A673 (cell line): ENCODE measurements at regions not wholly inside any gene's neighbourhood (a gene's known extent, or its start where the extent isn't known, plus 50 kb on each side); places are given as distances from the start of the nearest gene placed in this dataset.
"Not testable (repeated sequence)": the region's sequence is repeated elsewhere in the genome, so short reads cannot be mapped to it uniquely, and the experiment has no call there.

Experiments
- BruUV-seq: library from RNA; stranded (reverse); fragments of 400-500 nt; replicated peaks from 2 replicates; lab custom pipeline; 2021; lab: Mats Ljungman, UMichigan
- CTCF ChIA-PET: fragments of 300-600 bp; sonication (Branson Sonifier 250); formaldehyde crosslinking; loops from one replicate; lab custom pipeline; 2022; ENCODE audit warnings: antibody characterized with exemption; lab: Charles Lee
- POLR2A ChIA-PET: fragments of 300-600 bp; sonication (Branson Sonifier 250); formaldehyde crosslinking; loops from one replicate; lab custom pipeline; 2022; ENCODE audit warnings: antibody characterized with exemption; ENCODE audit not compliant: low non-redundant PET; lab: Charles Lee
- DNase-seq: peaks from one replicate; pipeline ENCODE4 v3.0.0-alpha.2; 2015; ENCODE audit warnings: low spot score
- H3K27ac ChIP-seq: fragments of 200-600 bp; sonication (generic); 2 replicates; pipeline ENCODE4 v1.5.1; 2016; ENCODE audit warnings: mixed run types, low read depth, mild to moderate bottlenecking, mixed read lengths, antibody characterized with exemption, low read length; ENCODE audit not compliant: poor library complexity, severe bottlenecking
- H3K27me3 ChIP-seq: fragments of 200-600 bp; sonication (generic); replicated peaks from 2 replicates; pipeline ENCODE4 v1.6.1; 2017; ENCODE audit warnings: mixed run types, low read depth, mild to moderate bottlenecking, mixed read lengths, antibody characterized with exemption, low read length; ENCODE audit not compliant: insufficient read depth, poor library complexity
- H3K36me3 ChIP-seq: fragments of 200-600 bp; sonication (generic); 2 replicates; pipeline ENCODE4 v1.6.1; 2016; ENCODE audit warnings: mixed run types, mild to moderate bottlenecking, mixed read lengths, antibody characterized with exemption, low read length; ENCODE audit not compliant: insufficient read depth, poor library complexity, severe bottlenecking
- H3K4me1 ChIP-seq: fragments of 200-600 bp; sonication (generic); 2 replicates; pipeline ENCODE4 v1.6.1; 2017; ENCODE audit warnings: mixed run types, mild to moderate bottlenecking, mixed read lengths, antibody characterized with exemption, low read length; ENCODE audit not compliant: insufficient read depth, poor library complexity, severe bottlenecking
- H3K4me3 ChIP-seq: fragments of 200-600 bp; sonication (generic); 2 replicates; pipeline ENCODE4 v1.5.1; 2016; ENCODE audit warnings: low read depth, mixed run types, mild to moderate bottlenecking, mixed read lengths, low read length; ENCODE audit not compliant: poor library complexity, severe bottlenecking
- H3K9me3 ChIP-seq: fragments of 200-600 bp; sonication (generic); 2 replicates; pipeline ENCODE4 v1.6.1; 2016; ENCODE audit warnings: mixed run types, low read depth, mild to moderate bottlenecking, mixed read lengths, antibody characterized with exemption, low read length; ENCODE audit not compliant: poor library complexity, severe bottlenecking
- CTCF ChIP-seq: fragments of 300-800, 200-600 bp; sonication (generic); conservative IDR thresholded peaks from 2 replicates; pipeline ENCODE4 v1.5.1; 2017; ENCODE audit warnings: low read depth, mild to moderate bottlenecking, antibody characterized with exemption, low read length, moderate library complexity, mixed read lengths
- EZH2 ChIP-seq: fragments of 200-600 bp; sonication (generic); IDR thresholded peaks from 2 replicates; pipeline ENCODE4 v1.6.1; 2017; ENCODE audit warnings: borderline replicate concordance, low read depth, mild to moderate bottlenecking, mixed read lengths, antibody characterized with exemption, low read length; ENCODE audit not compliant: poor library complexity, severe bottlenecking
- intact Hi-C: fragments of 100-400 bp; cut with micrococcal nuclease; formaldehyde crosslinking; loops from one replicate; pipeline ENCODE4 v1.10.0; 2022; ENCODE audit not compliant: unreplicated experiment

DNA sequence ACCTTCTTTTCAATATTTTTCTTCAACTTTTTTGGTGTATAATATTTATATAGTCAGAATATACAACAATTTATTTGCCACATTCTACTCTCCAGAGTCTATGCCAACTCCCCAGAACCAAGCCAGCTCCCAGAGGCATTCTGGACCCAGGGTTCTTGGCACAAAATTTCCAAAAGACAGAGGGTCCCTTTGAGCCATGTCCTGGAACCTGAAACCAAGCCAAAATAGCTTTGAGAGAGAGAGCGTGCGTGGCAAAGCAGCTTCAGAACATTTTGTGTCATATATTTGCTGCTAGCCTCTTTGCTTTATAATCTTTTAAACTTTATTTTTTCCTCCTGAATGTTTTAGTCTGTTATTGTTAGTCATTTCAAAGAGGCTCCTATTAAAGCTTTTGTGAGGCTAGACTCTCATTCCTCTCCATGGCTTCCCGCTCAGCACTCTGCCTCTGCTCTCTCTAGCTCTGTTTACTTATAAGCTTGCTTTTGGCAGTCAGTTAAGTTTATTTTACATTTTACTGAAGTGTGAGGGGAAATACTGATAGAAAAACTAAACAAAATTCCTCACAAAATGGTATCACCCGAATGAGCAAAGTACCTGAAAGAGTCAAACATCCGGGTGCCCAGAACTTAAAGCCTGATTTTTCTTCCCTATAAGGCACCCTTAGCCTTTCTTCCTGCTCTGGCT is 605.1 kb upstream of the ID4 start:
- Histone ChIP-seq H3K27ac (no peak overlapping the region), H3K36me3 (no peaks in the 10 kb centered on the region), H3K4me1 (no peaks in the 10 kb centered on the region), H3K27me3 (no peaks in the 10 kb centered on the region), H3K9me3 (peaks cover 7% of the 10 kb centered on the region), H3K4me3 (no peak overlapping the region)
- intact Hi-C loops: no loop called here
- DNase-seq: no peak
- TF ChIP-seq CTCF (no peak), EZH2 (no peak)
- BruUV-seq: no TSS peak
- POLR2A ChIA-PET: interaction anchor here (0.7 kb wide), 1 partner anchor 379 kb away, joined by 4 read pairs; no protein-coding TSS in a partner anchor
- CTCF ChIA-PET: no interaction called here

- Histone ChIP-seq H3K27me3 (no peaks in the 10 kb centered on the region), H3K4me3 (no peak overlapping the region), H3K27ac (no peak overlapping the region), H3K4me1 (no peaks in the 10 kb centered on the region), H3K9me3 (no peaks in the 10 kb centered on the region), H3K36me3 (no peaks in the 10 kb centered on the region)
- TF ChIP-seq EZH2: no peak
- TF ChIP-seq CTCF: no peak
- DNase-seq: no peak
- CTCF ChIA-PET: no interaction called here
- POLR2A ChIA-PET: no interaction called here
- intact Hi-C loops: no loop called here
- BruUV-seq: no TSS peak
Observed at GRCh38 chr6:19245656-19246055, 591.5 kb upstream of the ID4 start.

- H3K4me1 ChIP-seq, H3K36me3 ChIP-seq, H3K9me3 ChIP-seq, H3K27me3 ChIP-seq, intact Hi-C loops, POLR2A ChIA-PET, H3K4me3 ChIP-seq, BruUV-seq, DNase-seq, H3K27ac ChIP-seq, CTCF ChIA-PET: not testable (repeated sequence)
Observed at GRCh38 chr6:19247181-19247580, 590.0 kb upstream of the ID4 start.

DNA sequence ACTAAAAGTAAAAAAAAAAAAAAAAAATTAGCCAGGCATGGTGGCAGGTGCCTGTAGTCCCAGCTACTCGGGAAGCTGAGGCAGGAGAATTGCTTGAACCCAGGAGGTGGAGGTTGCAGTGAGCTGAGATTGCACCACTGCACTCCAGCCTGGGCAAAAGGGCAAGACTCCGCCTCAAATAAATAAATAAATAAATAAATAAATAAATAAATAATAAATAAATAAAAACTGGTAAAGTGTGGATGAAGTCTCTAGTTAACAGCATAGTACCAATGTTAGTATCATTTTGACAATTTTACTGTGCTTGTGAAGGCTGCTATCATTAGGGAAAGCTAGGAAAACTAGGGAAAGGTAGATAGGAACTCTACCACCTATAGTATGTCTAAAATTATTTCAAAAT is 581.0 kb upstream of the ID4 start:
- H3K36me3 ChIP-seq, H3K9me3 ChIP-seq, H3K27me3 ChIP-seq, CTCF ChIA-PET, intact Hi-C loops, H3K27ac ChIP-seq, DNase-seq, H3K4me3 ChIP-seq, BruUV-seq, H3K4me1 ChIP-seq, POLR2A ChIA-PET: not testable (repeated sequence)
